SK-N-MC (cell line): ENCODE measurements at regions not wholly inside any gene's neighbourhood (a gene's known extent, or its start where the extent isn't known, plus 50 kb on each side); places are given as distances from the start of the nearest gene placed in this dataset.

Experiments used
- EZH2 ChIP-seq: fragments of 200-600 bp; sonication (generic); IDR thresholded peaks from one replicate; pipeline ENCODE4 v1.6.1; 2017; ENCODE audit warnings: antibody characterized with exemption
- FOXP2 ChIP-seq: optimal IDR thresholded peaks from 2 replicates; pipeline ENCODE3; 2011; ENCODE audit warnings: mild to moderate bottlenecking, moderate library complexity; ENCODE audit not compliant: insufficient read depth; ENCODE audit errors: extremely low read length, control extremely low read depth
- POLR2AphosphoS5 ChIP-seq: IDR thresholded peaks from 2 replicates; pipeline ENCODE4 v1.6.1; 2012; ENCODE audit warnings: mild to moderate bottlenecking, low read depth, low read length, borderline replicate concordance

DNA sequence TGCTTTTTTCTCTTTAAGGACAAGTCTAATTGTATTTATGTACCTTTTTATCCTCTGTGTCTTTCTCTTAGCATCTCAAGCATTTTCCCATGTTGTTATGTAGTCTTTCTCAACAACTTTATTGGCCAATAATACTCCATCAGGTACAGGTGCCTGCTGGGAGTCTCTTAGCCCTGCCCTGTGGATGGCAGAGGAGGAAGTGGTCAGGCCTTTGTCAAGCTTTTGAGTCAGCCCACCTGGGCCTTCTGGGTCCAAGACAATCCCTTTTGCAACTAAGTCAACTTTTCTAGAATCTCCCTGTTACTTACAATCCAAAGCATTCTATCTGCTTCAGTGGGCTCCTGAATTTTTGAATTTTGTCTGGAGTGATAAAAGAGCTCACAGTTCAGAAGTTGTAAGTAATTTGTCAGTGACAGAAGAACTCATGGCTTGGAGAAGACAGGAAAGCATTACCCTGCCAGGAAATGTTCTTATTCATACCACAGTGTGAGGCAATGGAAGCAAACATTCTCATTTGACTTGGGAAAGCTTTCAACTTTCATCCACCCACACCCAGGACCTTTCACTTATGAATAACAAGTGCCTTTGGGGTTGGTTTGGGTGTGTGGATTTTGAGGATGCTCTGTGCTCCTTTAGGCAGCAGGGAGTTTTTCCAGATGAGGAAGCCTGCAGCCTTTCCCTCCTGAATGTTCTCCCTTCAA is 200.0 kb upstream of the S1PR3 start:
- TF ChIP-seq POLR2AphosphoS5: no peak
- no peak for TF ChIP-seq EZH2
- TF ChIP-seq FOXP2: no peak
